GM12891 (cell line): ENCODE measurements at regions not wholly inside any gene's neighbourhood (a gene's known extent, or its start where the extent isn't known, plus 50 kb on each side); places are given as distances from the start of the nearest gene placed in this dataset.

Experiments used
- POLR2A ChIP-seq: IDR thresholded peaks from 2 replicates; pipeline ENCODE4 v1.6.1; 2011; ENCODE audit warnings: low read depth, low read length, control low read depth
- POLR2AphosphoS5 ChIP-seq: IDR thresholded peaks from 2 replicates; pipeline ENCODE4 v1.6.1; 2011; ENCODE audit warnings: low read depth, low read length, control low read depth

GRCh38 chr21:39103689-39104088 is 79.6 kb downstream of the PSMG1 start:
- TF ChIP-seq POLR2A: no peak
- no peak for TF ChIP-seq POLR2AphosphoS5
